Limb (tissue), 2 donors: ENCODE measurements at regions not wholly inside any gene's neighbourhood (a gene's known extent, or its start where the extent isn't known, plus 50 kb on each side); places are given as distances from the start of the nearest gene placed in this dataset.
"Not testable (repeated sequence)": the region's sequence is repeated elsewhere in the genome, so short reads cannot be mapped to it uniquely, and the experiment has no call there.

Experiments
- DNase-seq, 2 donors: peaks; one replicate each; pipeline ENCODE4 v3.0.0-alpha.2; 2016; ENCODE audit errors: extremely low spot score in 2 of 2

DNA sequence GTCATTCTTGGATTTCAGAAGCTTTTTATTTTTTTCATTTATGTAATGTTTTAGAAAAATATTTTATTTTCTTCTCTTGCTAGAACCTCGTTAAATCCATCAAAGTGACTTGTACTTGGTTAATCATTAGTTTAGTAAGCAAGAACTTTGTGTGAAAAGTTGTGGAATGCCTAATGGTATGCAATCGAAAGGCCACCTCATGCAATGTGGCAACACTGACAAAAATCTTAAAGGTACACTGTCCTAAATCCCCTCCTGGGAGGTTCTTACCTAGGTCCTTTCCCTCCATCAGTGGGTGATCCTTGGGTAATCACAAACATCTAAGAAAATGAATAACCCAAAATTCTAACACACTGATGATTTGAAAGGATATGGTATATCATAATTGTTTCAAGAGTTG is 304.2 kb downstream of the DNAH5 start:
- no peak for DNase-seq

- no peak for DNase-seq
Observed at GRCh38 chr5:13632676-13633075, 311.8 kb downstream of the DNAH5 start.

DNA sequence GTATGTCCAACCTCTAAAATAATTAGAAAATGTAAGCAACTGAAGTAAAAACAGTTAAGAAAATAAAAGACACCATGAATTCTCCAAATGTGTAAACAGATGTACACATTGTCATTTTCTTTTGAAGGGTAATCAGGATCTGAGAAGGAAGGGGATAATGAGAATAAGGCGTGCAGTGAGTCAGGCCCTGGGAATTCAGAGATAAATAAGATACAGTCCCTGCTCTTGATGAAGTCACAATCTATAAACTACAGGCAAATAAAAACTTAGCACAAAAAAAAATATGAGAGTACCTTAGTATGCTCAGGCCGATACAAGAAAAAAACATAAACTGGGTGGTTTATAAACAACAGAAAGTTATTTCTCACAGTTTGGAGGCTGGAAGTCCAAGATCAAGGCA is 315.3 kb downstream of the DNAH5 start:
- no peak for DNase-seq

DNA sequence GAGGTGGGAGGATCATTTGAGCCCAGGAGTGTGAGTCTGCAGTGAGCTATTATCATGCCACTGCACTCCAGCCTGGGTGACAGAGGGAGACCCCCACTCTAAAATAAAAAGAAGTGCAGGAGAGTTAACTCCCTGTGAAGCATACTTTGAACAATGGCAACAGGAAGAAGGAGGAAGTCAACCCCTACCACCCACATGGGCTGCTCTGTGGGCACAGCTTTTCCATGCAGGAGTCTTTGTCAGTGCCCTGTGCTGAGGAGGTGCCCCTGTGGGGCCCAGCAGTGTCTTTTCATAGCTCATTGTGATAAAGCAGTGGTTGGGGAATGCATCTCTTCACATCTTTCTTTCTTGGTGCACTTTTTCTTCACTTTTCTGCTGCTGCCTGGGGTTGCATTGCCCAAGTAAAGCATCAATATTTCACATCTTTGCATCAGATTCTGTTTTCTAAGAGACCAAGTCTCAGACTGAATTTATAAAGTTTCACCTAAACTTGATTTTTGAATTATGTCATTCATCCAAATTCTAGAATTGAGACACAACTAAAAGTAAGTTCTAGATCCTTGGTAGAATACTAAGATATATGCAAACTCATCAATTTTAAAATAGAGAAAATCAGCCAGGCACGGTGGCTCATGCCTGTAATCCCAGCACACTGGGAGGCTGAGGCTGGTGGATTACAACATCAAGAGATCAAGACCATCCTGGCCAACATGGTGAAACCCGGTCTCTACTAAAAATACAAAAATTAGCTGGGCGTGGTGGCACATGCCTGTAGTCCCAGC is 316.6 kb downstream of the DNAH5 start:
- DNase-seq: no peak

GRCh38 chr5:13625616-13626198 is 318.8 kb downstream of the DNAH5 start:
- no peak for DNase-seq

DNA sequence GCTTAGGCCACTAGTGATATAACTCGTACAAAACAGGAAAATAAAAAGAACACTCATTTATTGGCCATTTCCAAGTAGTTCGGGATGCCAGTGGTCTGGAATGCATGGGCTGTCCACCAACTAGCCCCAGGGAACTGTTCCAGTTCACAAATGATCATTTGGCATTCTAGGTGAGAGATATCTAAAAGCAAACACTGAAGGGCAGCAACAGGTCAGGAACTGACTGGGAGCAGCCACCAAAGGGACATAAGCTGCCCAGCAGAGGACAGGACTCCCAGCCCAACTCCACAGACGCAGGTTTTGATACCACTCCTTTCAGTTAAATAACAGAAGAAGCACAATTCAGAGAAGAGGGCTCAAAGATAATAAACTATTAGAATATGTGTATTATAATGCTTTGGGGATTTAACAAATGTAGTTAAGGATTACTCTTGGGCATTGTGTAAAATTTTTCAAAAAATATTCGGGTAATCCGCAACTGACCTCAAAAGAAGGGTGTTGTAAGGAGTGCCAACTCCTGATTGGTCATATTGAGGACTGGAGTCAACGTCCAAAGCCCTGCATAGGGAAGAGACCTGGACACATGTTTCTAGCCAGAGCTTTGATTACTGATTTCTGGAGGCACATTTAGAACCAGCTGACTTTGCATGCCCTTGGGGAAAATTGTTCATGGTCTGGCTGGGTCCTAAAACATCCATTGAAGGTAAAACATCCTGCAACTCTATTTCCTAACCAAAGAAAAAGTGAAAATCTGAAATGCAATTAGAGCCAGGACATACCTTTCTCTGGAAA is 320.0 kb downstream of the DNAH5 start:
- DNase-seq: no peak

DNA sequence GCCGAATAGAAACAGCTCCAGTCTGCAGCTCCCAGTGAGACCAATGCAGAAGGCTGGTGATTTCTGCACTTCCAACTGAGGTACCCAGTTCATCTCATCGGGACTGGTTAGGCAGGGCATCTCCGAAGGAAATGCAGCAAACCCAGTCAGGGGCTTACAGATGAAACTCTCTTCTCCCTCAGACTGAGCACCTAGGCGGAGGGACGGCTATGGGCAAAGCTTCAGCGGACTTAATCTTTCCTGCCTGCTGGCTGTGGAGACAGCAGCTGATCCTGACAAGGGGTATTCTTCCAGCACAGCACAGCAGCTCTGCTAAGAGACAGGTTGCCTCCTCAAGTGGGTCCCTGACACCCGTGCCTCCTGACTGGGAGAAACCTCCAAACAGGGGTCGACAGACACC is 330.9 kb downstream of the DNAH5 start:
- no peak for DNase-seq

- no peak for DNase-seq
Observed at GRCh38 chr5:13611604-13612003, 332.9 kb downstream of the DNAH5 start.

DNA sequence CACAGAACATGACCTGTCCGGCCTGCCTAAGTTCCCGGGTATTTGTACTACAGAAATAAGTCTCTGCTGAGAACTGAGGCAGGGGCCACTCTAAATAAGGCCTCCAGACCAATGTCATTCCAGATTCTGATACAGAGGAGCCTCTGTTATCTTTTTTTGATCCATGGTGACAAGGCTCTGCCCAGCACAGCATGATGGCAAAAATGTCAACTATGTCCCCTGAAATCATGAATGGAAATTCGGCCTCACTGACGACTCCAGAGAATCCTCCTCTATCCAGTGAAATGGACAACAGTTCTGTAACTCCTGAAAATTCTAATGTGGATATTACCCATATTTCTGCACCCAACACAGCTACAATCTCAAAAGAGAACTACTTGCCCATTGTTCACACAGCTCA is 335.0 kb downstream of the DNAH5 start:
- no peak for DNase-seq

DNA sequence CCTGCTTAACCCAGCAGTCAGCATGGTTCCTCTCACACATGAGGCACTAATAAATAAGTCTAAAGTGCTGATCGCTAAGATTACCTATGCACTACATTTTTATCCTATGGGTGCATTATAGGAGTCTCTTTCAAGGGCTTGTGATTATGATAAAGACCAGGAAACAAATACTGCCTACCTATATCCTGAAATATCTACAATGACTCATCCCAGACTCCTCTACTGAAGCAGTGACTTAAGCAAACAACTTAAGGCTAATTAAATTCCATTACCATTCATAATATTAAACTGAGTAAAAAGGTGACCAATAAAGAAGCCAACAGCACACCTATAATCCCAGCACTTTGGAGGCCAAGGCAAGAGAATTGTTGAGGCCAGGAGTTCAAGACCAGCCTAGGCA is 338.4 kb downstream of the DNAH5 start:
- no peak for DNase-seq

GRCh38 chr5:13601112-13601511 is 343.4 kb downstream of the DNAH5 start:
- DNase-seq: no peak

DNA sequence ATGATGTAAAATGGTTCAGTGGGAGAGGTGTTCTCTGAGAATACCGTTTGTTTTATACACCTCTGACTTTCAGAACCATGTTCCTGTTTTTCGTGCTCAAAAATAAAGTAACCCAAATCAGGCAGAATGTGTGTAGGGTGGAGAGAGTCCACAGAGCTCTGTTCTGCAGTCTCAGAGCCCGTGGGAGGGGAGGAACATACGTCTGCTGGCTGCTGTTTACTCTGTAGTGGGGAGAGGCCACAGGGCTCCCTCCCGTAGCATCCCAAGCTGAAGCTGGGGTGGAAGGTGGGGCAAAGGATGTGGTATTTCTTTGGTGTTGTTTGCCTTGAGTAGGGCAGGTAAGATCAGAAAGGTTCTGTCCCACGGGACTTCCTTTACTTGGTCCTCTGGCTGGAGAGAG is 348.5 kb downstream of the DNAH5 start:
- DNase-seq: no peak

DNA sequence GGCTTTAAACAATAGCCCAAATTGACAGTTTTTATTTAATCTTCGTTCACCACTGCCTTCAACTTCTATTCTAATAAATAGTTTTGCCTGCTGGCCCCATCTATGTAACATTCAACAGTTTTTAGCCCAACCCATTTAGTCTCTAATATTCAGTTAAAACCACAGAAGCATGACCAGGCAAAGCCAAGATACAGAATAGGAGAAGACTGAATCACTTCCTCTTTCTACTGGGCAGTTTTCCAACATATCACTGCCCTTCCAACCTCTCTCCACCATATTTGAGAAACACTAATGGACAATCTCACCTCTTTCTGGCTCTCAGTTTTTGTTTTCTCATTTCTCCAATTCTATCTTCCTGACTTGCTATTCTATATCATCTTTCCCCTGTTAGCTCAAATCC is 352.9 kb downstream of the DNAH5 start:
- DNase-seq: no peak

- DNase-seq: no peak
Observed at GRCh38 chr5:13585324-13585723, 359.2 kb downstream of the DNAH5 start.

DNA sequence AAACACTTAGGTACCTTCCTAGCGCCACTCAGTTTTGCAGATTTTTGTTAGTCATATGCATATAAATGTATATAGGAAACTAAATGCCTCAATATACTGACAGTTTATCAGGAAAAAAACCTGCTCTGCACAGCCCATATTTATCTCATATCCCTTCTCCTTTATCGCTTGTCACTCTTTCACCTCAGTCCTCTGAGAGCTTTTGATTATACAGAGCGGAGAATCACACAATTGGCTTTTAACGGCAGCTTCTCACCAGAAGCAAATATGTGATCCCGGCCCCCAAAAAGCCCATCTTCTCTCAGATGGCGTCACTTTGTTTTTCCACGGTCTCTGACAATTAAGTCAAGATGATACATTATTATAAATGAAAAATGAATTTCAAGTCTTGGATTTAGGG is 362.6 kb downstream of the DNAH5 start:
- DNase-seq: no peak

DNA sequence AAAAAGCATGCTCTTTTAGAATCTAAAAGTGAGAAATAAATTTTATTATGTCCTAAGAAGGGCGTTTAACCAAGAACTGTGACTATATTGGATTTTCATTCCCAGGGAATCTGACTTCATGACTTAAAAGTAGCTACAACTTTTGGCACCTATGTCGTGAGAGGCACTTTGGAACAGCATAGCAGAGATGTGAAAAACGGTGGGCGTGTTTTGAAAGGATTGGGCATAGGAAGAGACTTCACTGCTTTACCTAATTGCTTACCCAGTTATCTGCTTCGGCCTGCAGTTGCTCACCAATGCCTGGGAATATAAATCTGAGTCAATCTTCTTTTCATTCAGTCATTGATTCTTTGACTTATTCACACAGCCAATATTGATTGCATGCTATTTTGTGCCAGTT is 363.4 kb downstream of the DNAH5 start:
- no peak for DNase-seq

- DNase-seq: no peak
Observed at GRCh38 chr5:13580058-13580457, 364.4 kb downstream of the DNAH5 start.

DNA sequence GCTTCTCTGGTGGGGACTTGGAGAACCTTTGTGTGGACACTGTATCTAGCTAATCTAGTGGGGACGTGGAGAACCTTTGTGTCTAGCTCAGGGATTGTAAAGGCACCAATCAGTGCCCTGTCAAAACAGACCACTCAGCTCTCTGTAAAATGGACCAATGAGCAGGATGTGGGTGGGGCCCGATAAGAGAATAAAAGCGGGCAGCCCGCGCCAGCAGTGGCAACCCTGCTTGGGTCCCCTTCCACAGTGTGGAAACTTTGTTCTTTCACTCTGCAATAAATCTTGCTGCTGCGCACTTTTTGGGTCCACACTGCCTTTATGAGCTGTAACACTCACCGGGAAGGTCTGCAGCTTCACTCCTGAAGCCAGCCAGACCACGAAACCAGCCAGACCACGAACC is 365.4 kb downstream of the DNAH5 start:
- not testable (repeated sequence) for DNase-seq

GRCh38 chr5:13578311-13579039 is 366.0 kb downstream of the DNAH5 start:
- not testable (repeated sequence) for DNase-seq

DNA sequence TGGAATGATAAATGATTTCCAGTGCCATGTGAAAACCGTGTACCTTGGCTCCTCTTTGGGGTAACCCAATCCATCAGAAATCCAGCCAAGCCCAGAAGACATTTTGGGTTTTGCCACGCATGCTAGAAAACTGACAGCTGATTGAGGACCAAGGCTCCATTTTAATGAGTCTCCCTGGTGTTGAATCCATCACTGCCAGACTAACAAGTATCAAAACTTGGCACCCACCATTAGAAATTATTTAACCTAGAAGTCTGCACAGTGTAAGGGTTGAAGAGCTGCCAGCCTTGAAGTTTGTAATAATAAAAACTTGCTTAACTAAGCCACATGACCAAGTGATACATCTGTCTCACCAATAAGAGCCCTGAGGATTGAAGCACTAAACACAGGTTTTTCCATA is 369.9 kb downstream of the DNAH5 start:
- DNase-seq: no peak

GRCh38 chr5:13572163-13572562 is 372.3 kb downstream of the DNAH5 start:
- DNase-seq: peak in 1 of 2 donors; percentile 10
